HEK293T (cell line): ENCODE measurements at regions not wholly inside any gene's neighbourhood (a gene's known extent, or its start where the extent isn't known, plus 50 kb on each side); places are given as distances from the start of the nearest gene placed in this dataset.

ENCODE experiments used
- BHLHE40 ChIP-seq: fragments of 450-650 bp; IDR thresholded peaks from 2 replicates; pipeline ENCODE4 v1.6.1; 2016; ENCODE audit warnings: mild to moderate bottlenecking, moderate library complexity, borderline replicate concordance
- ELF4 ChIP-seq: fragments of 450-650 bp; IDR thresholded peaks from 2 replicates; pipeline ENCODE4 v1.6.1; 2017; ENCODE audit warnings: antibody characterized with exemption
- FOXA1 ChIP-seq: fragments of 450-650 bp; IDR thresholded peaks from 2 replicates; pipeline ENCODE4 v1.6.1; 2016; ENCODE audit warnings: mild to moderate bottlenecking
- FOXK2 ChIP-seq: fragments of 450-650 bp; IDR thresholded peaks from 2 replicates; pipeline ENCODE4 v1.6.1; 2016; ENCODE audit warnings: mild to moderate bottlenecking
- FOXM1 ChIP-seq: fragments of 450-650 bp; IDR thresholded peaks from 2 replicates; pipeline ENCODE4 v1.6.1; 2017; ENCODE audit warnings: mild to moderate bottlenecking, borderline replicate concordance
- L3MBTL2 ChIP-seq: fragments of 450-650 bp; conservative IDR thresholded peaks from 2 replicates; pipeline ENCODE4 v1.6.1; 2016; ENCODE audit warnings: mild to moderate bottlenecking
- LEF1 ChIP-seq: fragments of 450-650 bp; IDR thresholded peaks from 2 replicates; pipeline ENCODE4 v1.6.1; 2017; ENCODE audit warnings: mild to moderate bottlenecking, borderline replicate concordance
- NFRKB ChIP-seq: fragments of 450-650 bp; IDR thresholded peaks from 2 replicates; pipeline ENCODE4 v1.6.1; 2016; ENCODE audit warnings: mild to moderate bottlenecking, moderate library complexity
- SP1 ChIP-seq: fragments of 450-650 bp; IDR thresholded peaks from 2 replicates; pipeline ENCODE4 v1.6.1; 2017
- TARDBP ChIP-seq: fragments of 450-650 bp; IDR thresholded peaks from 2 replicates; pipeline ENCODE4 v1.6.1; 2016
- ZNF384 ChIP-seq: fragments of 450-650 bp; IDR thresholded peaks from 2 replicates; pipeline ENCODE4 v1.6.1; 2016

DNA sequence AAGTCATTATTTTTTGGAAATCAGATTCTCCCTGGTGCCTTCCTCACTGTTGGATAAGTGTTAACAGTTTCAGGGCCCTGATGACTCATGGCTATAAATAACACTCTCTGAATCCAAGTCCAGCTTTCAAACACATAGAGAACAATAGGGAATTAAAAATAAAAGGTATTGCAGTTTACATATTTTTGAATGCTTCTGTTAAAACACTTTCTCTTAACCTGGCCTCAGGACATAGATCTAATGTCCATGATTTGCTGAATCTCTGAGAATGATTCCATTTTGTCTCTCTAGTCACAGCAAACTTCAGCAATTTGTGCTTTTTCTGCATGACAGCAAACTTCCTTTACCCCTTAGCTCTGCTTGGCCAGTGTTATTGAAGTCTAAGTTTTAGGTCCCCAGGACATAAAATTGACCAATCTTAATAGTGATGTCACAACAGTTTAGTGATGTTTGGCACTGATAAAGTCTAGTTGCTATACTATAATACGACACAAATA is 1192.4 kb upstream of the CITED2 start:
- TF ChIP-seq NFRKB (no peak), FOXA1 (no peak), L3MBTL2 (no peak), SP1 (no peak), BHLHE40 (no peak), ZNF384 (no peak), LEF1 (no peak), FOXM1 (no peak), TARDBP (no peak), ELF4 (no peak), FOXK2 (no peak)
